BLaER1 (cell line): ENCODE measurements at regions not wholly inside any gene's neighbourhood (a gene's known extent, or its start where the extent isn't known, plus 50 kb on each side); places are given as distances from the start of the nearest gene placed in this dataset.

Experiments used
- H3K27ac ChIP-seq: shearing (Covaris generic); formaldehyde crosslinking; 2 replicates; pipeline ENCODE4 v1.8.1; 2022
- H3K27me3 ChIP-seq: shearing (Covaris generic); formaldehyde crosslinking; 2 replicates; pipeline ENCODE4 v1.8.1; 2022
- H3K36me3 ChIP-seq: shearing (Covaris generic); formaldehyde crosslinking; 2 replicates; pipeline ENCODE4 v1.8.1; 2022
- H3K4me1 ChIP-seq: shearing (Covaris generic); formaldehyde crosslinking; 2 replicates; pipeline ENCODE4 v1.8.1; 2022
- H3K4me2 ChIP-seq: shearing (Covaris generic); formaldehyde crosslinking; 2 replicates; pipeline ENCODE4 v1.8.1; 2022
- H3K4me3 ChIP-seq: shearing (Covaris generic); formaldehyde crosslinking; 2 replicates; pipeline ENCODE4 v1.8.1; 2022
- H3K9ac ChIP-seq: shearing (Covaris generic); formaldehyde crosslinking; 2 replicates; pipeline ENCODE4 v1.8.1; 2022
- H3K9me3 ChIP-seq: shearing (Covaris generic); formaldehyde crosslinking; 2 replicates; pipeline ENCODE4 v1.8.1; 2022
- H4K20me1 ChIP-seq: shearing (Covaris generic); formaldehyde crosslinking; 2 replicates; pipeline ENCODE4 v1.8.1; 2022
- Cebpa-rat ChIP-seq: shearing (Covaris generic); IDR thresholded peaks from 2 replicates; pipeline ENCODE4 v1.8.1; 2022

- Histone ChIP-seq H3K27me3 (no peaks in the 10 kb centered on the region), H4K20me1 (no peaks in the 10 kb centered on the region), H3K4me2 (no peak overlapping the region), H3K9me3 (no peaks in the 10 kb centered on the region), H3K4me3 (no peak overlapping the region), H3K9ac (no peak overlapping the region), H3K27ac (no peak overlapping the region), H3K36me3 (no peaks in the 10 kb centered on the region), H3K4me1 (no peaks in the 10 kb centered on the region)
- TF ChIP-seq Cebpa-rat = no peak
These were observed 396.7 kb upstream of the RGPD4 start for GRCh38 chr2:107430006-107430405.

- Histone ChIP-seq H3K27me3 (no peaks in the 10 kb centered on the region), H4K20me1 (no peaks in the 10 kb centered on the region), H3K27ac (no peak overlapping the region), H3K9me3 (no peaks in the 10 kb centered on the region), H3K4me3 (no peak overlapping the region), H3K4me1 (no peaks in the 10 kb centered on the region), H3K4me2 (no peak overlapping the region), H3K36me3 (no peaks in the 10 kb centered on the region), H3K9ac (no peak overlapping the region)
- TF ChIP-seq Cebpa-rat = no peak
These were observed 396.0 kb upstream of the RGPD4 start for GRCh38 chr2:107430596-107431266.

- Histone ChIP-seq H3K9ac (no peak overlapping the region), H3K4me1 (no peaks in the 10 kb centered on the region), H3K27me3 (no peaks in the 10 kb centered on the region), H4K20me1 (no peaks in the 10 kb centered on the region), H3K4me2 (no peak overlapping the region), H3K27ac (no peak overlapping the region), H3K9me3 (no peaks in the 10 kb centered on the region), H3K4me3 (no peak overlapping the region), H3K36me3 (no peaks in the 10 kb centered on the region)
- no peak for TF ChIP-seq Cebpa-rat
These were observed 390.4 kb upstream of the RGPD4 start for GRCh38 chr2:107436281-107436680.

- Histone ChIP-seq H3K27me3 (no peaks in the 10 kb centered on the region), H3K36me3 (no peaks in the 10 kb centered on the region), H3K4me1 (no peaks in the 10 kb centered on the region), H3K27ac (no peak overlapping the region), H3K4me2 (no peak overlapping the region), H3K9ac (no peak overlapping the region), H3K9me3 (no peaks in the 10 kb centered on the region), H3K4me3 (no peak overlapping the region), H4K20me1 (no peaks in the 10 kb centered on the region)
- no peak for TF ChIP-seq Cebpa-rat
These were observed 389.4 kb upstream of the RGPD4 start for GRCh38 chr2:107437265-107437664.

- H3K4me3 ChIP-seq = no peak overlapping the region
- H4K20me1 ChIP-seq = no peaks in the 10 kb centered on the region
- no peak overlapping the region for H3K27ac ChIP-seq
- no peaks in the 10 kb centered on the region for H3K27me3 ChIP-seq
- no peaks in the 10 kb centered on the region for H3K4me1 ChIP-seq
- no peaks in the 10 kb centered on the region for H3K9me3 ChIP-seq
- H3K36me3 ChIP-seq = no peaks in the 10 kb centered on the region
- TF ChIP-seq Cebpa-rat = no peak
- no peak overlapping the region for H3K9ac ChIP-seq
- H3K4me2 ChIP-seq = no peak overlapping the region
These were observed 388.9 kb upstream of the RGPD4 start for GRCh38 chr2:107437807-107438206.

GRCh38 chr2:107448160-107448559 lies 378.5 kb upstream of the RGPD4 start:
- Histone ChIP-seq H3K4me1 (no peaks in the 10 kb centered on the region), H3K9ac (no peak overlapping the region), H4K20me1 (no peaks in the 10 kb centered on the region), H3K4me3 (no peak overlapping the region), H3K36me3 (no peaks in the 10 kb centered on the region), H3K27ac (no peak overlapping the region), H3K27me3 (no peaks in the 10 kb centered on the region), H3K4me2 (no peak overlapping the region), H3K9me3 (no peaks in the 10 kb centered on the region)
- no peak for TF ChIP-seq Cebpa-rat

GRCh38 chr2:107461301-107461700 lies 365.4 kb upstream of the RGPD4 start:
- Histone ChIP-seq H3K36me3 (no peaks in the 10 kb centered on the region), H3K9ac (no peak overlapping the region), H4K20me1 (no peaks in the 10 kb centered on the region), H3K9me3 (no peaks in the 10 kb centered on the region), H3K27me3 (no peaks in the 10 kb centered on the region), H3K27ac (no peak overlapping the region), H3K4me2 (no peak overlapping the region), H3K4me3 (no peak overlapping the region), H3K4me1 (no peaks in the 10 kb centered on the region)
- no peak for TF ChIP-seq Cebpa-rat

- no peak for TF ChIP-seq Cebpa-rat
- no peak overlapping the region for H3K9ac ChIP-seq
- no peak overlapping the region for H3K27ac ChIP-seq
- H3K9me3 ChIP-seq = no peaks in the 10 kb centered on the region
- H3K27me3 ChIP-seq = no peaks in the 10 kb centered on the region
- no peaks in the 10 kb centered on the region for H4K20me1 ChIP-seq
- no peak overlapping the region for H3K4me2 ChIP-seq
- no peaks in the 10 kb centered on the region for H3K36me3 ChIP-seq
- no peak overlapping the region for H3K4me3 ChIP-seq
- no peaks in the 10 kb centered on the region for H3K4me1 ChIP-seq
These were observed 364.5 kb upstream of the RGPD4 start for GRCh38 chr2:107462181-107462580.

GRCh38 chr2:107466241-107466640 lies 360.5 kb upstream of the RGPD4 start:
- no peak for TF ChIP-seq Cebpa-rat
- no peak overlapping the region for H3K4me3 ChIP-seq
- no peak overlapping the region for H3K27ac ChIP-seq
- no peak overlapping the region for H3K9ac ChIP-seq
- peaks cover 15% of the 10 kb centered on the region for H3K9me3 ChIP-seq
- no peaks in the 10 kb centered on the region for H3K36me3 ChIP-seq
- no peaks in the 10 kb centered on the region for H3K4me1 ChIP-seq
- H3K27me3 ChIP-seq = no peaks in the 10 kb centered on the region
- H3K4me2 ChIP-seq = no peak overlapping the region
- H4K20me1 ChIP-seq = no peaks in the 10 kb centered on the region

GRCh38 chr2:107466984-107467773 lies 359.5 kb upstream of the RGPD4 start:
- no peaks in the 10 kb centered on the region for H3K36me3 ChIP-seq
- H3K4me3 ChIP-seq = no peak overlapping the region
- H4K20me1 ChIP-seq = no peaks in the 10 kb centered on the region
- H3K9ac ChIP-seq = no peak overlapping the region
- no peaks in the 10 kb centered on the region for H3K27me3 ChIP-seq
- no peak overlapping the region for H3K27ac ChIP-seq
- no peak overlapping the region for H3K4me2 ChIP-seq
- peaks cover 15% of the 10 kb centered on the region for H3K9me3 ChIP-seq
- TF ChIP-seq Cebpa-rat = no peak
- no peaks in the 10 kb centered on the region for H3K4me1 ChIP-seq
